NCI-H128 (cell line): ENCODE measurements at regions not wholly inside any gene's neighbourhood (a gene's known extent, or its start where the extent isn't known, plus 50 kb on each side); places are given as distances from the start of the nearest gene placed in this dataset.

Experiments used
- DNase-seq: peaks from one replicate; lab custom pipeline; 2025; ENCODE audit not compliant: unreplicated experiment; lab: John Stamatoyannopoulos, UW

DNA sequence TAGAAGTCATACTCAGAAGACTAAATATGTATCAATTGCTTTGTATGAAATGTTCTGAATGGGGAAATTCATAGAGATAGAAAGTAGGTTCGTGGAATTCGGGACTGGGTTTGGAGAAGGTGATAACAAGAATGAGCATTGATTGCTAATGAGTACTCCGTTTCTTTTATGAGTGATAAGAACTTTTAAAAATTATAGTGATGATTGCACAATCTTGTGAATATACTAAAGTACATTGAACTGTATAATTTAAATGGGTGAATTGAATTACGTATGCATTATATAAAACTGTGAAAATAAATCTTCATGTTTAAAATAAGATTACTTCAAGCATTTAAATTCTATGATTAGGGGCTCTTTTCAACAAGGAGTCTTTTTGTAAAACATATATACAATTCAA is 425.6 kb upstream of the NCAM2 start:
- DNase-seq: no peak

GRCh38 chr21:20581361-20581760 is 416.8 kb upstream of the NCAM2 start:
- DNase-seq: no peak

DNA sequence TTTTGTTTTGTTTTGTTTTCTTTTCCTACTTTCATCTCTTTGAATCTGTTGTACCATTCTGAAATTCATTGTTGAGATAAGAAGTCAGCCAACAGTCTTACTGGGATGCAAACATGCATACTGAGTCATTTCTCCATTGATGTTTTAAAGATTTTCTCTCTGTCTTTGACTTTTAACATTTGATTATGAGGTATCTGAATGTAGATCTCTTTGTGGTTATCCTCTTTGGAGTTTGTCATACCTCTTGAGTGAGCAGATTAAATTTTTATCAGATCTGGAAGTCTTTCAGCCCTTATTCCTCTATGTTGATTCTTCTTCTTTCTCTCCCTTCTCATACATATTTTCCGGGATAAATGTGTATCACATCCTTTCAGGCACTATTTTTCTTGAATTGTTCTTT is 406.9 kb upstream of the NCAM2 start:
- DNase-seq: no peak

- no peak for DNase-seq
Observed at GRCh38 chr21:20592463-20592862, 405.7 kb upstream of the NCAM2 start.

DNA sequence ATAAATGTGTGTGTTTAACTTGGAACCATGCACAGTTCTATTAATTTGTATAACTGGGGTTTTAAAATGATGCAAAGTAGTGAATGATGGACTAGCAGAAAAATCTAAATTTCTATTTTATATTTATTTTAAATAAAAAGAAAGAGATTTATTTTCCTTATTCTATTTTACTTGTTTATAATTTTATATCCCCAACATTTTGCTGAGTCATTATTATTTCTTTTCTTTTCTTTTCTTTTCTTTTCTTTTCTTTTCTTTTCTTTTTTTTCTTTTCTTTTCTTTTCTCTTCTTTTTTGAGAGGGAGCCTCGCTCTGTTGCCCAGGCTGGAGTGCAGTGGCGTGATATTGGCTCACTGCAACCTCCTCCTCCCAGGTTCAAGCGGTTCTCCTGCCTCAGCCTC is 395.0 kb upstream of the NCAM2 start:
- no peak for DNase-seq

DNA sequence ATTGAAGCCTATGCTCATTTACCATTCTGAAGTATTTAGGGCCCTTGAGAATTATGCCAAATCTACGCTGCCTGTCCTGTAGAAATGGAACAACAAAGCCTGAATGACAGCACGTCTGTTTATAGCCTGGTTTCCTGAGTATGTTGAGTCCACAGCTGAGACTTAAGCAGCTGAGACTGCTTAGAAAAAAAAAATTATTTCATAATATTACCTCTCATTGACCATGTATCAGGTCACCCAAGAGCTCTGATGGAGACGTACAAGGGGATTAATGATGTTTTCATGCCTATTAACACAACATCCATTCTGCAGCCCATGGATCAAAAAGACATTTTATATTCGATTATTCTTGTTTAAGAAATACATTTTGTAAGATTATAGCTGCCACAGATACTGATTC is 387.2 kb upstream of the NCAM2 start:
- DNase-seq: no peak

DNA sequence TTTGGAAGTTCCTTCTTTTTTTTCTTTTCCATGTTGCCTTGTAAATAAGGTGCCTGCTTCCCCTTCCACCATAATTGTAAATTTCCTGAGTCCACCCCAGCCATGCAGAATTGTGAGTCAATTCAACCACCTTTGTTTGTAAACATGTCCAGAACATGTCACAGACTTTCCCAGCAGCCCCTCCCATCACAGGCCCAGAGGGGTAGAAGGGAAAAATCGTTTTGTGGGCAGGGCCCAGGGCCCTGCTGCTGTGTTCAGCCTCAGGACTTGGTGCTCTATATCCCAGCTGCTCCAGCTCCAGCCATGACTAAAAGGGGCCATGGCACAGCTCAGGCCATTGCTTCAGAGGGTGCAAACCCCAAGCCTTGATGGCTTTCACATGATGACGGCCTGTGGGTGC is 384.6 kb upstream of the NCAM2 start:
- no peak for DNase-seq

DNA sequence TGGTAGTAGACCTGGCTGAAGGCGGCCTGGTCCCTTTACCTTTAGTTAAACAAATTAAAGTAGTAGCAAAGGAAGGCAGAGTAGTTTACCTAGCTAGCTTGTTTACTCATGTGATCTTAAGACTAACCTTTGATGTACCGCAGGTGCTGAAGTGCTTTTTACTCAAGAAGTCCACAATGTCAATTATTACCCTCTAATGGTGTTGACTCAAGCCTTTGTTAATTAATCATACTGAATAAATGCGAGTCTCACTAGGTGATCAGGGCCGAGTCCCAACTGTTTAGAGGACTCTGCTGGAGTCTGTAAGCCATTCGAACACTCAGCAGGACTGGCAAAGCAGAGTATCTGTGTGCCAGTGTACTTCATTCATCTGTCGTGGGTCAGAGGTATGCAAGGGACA is 381.1 kb upstream of the NCAM2 start:
- peak; percentile 29 for DNase-seq

- no peak for DNase-seq
Observed at GRCh38 chr21:20618878-20619277, 379.3 kb upstream of the NCAM2 start.

- DNase-seq: no peak
Observed at GRCh38 chr21:20627594-20627993, 370.6 kb upstream of the NCAM2 start.

DNA sequence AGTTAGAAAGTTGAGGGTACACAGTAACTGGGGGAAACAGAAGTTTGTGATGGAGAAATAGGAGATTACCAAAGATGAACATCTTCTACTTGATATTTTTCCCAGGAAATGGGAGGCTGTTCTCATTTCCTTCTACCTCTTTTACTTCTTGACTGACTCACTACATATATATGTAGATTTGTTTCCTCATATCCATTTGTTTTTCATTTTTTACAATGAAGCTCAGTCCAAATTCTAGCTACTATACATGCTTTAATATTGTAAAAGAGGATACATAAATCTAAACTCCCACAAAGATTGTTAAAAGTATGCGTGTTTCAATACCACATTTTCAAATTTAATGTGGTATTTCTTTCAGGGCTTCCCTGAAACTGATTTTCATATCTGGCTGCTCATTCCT is 366.6 kb upstream of the NCAM2 start:
- no peak for DNase-seq

DNA sequence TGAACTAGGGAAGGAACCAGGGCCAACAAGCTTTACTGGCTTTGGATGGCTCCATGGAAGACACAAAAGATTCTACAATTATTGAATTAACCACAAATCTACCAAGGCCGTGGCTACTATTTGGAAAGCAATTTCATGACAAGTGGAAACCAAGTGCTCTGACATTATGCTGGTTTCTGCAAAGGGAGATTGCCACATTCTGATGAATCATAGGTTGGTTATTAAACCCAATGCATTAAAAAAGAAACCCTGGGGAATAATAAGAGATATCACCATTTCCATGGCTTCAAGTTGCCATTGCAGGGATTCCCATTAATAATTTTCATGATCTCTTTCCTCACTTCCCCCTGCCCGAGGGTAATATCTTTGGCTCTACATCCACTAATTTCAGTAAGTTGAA is 359.2 kb upstream of the NCAM2 start:
- no peak for DNase-seq

- DNase-seq: no peak
Observed at GRCh38 chr21:20641241-20641640, 357.0 kb upstream of the NCAM2 start.

DNA sequence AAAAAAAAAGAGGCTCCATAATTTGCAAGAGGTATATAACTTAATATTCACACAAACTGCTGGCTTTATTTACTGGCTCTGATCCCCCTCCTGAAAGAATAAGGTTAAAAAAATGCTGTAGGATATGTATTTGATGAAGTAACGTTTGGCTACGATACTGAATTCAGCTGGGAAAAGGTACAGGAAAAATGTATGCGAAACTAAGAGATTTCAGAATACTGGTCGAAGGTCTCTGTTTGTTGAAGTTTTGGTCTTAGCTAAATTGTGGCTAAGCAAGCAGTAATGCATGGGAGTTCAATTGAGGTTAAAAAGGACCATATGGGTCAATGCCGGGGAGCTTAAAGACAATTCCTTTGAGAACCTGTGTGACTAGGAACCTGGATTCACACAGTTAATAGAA is 355.5 kb upstream of the NCAM2 start:
- DNase-seq: no peak

DNA sequence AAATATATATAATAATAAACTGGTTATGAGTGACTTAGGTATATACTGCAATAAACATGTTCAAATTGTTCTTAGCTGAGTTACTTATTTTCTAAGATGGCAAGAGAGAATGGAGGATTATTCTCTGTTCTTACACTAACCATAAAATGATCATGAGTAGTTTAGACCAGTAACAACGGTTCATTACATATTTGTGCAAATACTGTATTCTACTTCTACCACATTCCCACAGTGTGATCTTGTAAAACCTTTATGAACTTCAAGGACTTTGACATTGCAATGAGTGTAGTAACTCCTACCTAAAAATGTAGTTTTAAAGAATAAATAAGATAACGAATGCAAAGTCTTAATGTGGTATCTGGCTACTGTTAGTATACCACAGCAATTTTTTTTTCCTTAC is 353.7 kb upstream of the NCAM2 start:
- no peak for DNase-seq

GRCh38 chr21:20645344-20645743 is 352.9 kb upstream of the NCAM2 start:
- no peak for DNase-seq

DNA sequence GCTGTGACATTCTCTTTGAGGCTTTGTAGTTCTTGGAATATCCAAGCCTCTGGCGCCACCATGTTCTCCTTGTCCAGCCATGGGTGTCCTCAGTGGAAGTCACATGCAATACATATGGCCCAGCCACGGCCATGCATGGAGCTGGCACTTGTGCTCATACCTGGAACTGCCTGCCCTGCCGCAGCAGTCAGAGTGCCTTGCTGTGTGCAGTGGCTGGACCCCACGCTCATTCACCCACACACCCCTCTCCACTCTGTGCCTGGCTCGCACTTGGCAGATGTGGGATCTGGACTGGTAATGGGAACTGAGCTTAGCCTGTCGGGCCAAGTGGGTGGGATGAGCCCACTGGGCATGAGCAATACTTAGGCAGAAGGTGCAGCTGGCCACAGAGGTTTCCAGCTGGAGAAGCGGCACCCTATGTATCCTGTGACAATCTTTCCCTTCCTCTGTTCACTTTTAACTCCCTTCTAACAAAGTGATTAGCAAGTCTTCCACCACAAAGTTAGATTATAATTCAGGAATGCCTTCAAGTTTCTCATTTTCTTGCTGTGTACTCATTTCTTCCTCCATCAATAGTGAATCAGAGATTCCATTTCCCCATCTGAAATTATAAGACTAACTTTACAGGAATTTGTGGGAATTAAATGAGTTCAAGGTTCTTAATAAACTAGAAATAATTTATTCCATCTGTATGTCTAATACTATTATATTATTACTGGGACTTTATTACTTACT is 351.6 kb upstream of the NCAM2 start:
- DNase-seq: no peak

- DNase-seq: no peak
Observed at GRCh38 chr21:20647607-20648006, 350.6 kb upstream of the NCAM2 start.

- no peak for DNase-seq
Observed at GRCh38 chr21:20649231-20649630, 349.0 kb upstream of the NCAM2 start.

- DNase-seq: no peak
Observed at GRCh38 chr21:20652846-20653245, 345.4 kb upstream of the NCAM2 start.

DNA sequence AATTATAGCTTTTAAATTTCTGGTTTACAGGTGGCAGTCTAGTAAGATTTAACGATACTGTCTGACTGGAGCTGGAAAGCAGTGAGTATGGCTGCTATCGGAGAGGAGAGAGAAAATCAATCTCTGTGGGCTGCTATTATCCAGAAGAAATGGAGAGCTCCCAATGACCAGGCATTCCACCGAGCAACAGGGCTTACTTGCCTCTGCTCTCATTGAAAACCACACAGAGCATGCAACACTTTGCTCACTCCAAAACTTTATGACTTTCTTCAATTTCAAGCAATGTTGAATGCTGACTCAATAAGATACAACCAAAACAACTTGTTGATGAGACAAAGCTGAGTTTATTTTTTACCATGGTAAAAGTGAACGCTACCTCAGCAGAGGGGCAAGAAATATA is 337.0 kb upstream of the NCAM2 start:
- DNase-seq: no peak

- DNase-seq: no peak
Observed at GRCh38 chr21:20661745-20662422, 336.3 kb upstream of the NCAM2 start.

GRCh38 chr21:20662514-20662913 is 335.7 kb upstream of the NCAM2 start:
- no peak for DNase-seq
